Caki2 (cell line): ENCODE measurements at regions not wholly inside any gene's neighbourhood (a gene's known extent, or its start where the extent isn't known, plus 50 kb on each side); places are given as distances from the start of the nearest gene placed in this dataset.
A peak's percentile ranks its signal among the peaks of the same experiment; 100 is the strongest.
"Not testable (repeated sequence)": the region's sequence is repeated elsewhere in the genome, so short reads cannot be mapped to it uniquely, and the experiment has no call there.

Source experiments
- DNase-seq: peaks from one replicate; pipeline ENCODE4 v3.0.0-alpha.2; 2015; ENCODE audit warnings: low read depth
- in situ Hi-C: cut with HindIII; loops from 2 replicates; pipeline ENCODE4 v1.10.0; 2016; ENCODE audit warnings: low sequenced_read_pairs, low pct_unique_long_range_greater_than_20kb, mixed read lengths

- DNase-seq = peak; percentile 37
- in situ Hi-C loops = no loop called here
Measured at GRCh38 chr3:74267588-74268184, 346.8 kb downstream of the CNTN3 start.

GRCh38 chr3:74267131-74267530, 347.3 kb downstream of the CNTN3 start:
- in situ Hi-C loops = no loop called here
- DNase-seq = no peak

- in situ Hi-C loops = no loop called here
Measured at GRCh38 chr3:74265069-74265468, 349.4 kb downstream of the CNTN3 start.

GRCh38 chr3:74263031-74263430, 351.4 kb downstream of the CNTN3 start:
- DNase-seq = no peak
- in situ Hi-C loops = no loop called here

More at GRCh38 chr3:74265069-74265468, 349.4 kb downstream of the CNTN3 start:
- no peak for DNase-seq

- DNase-seq = no peak
- in situ Hi-C loops = no loop called here
Measured at GRCh38 chr3:74233091-74233490, 381.4 kb downstream of the CNTN3 start.

- in situ Hi-C loops = no loop called here
- DNase-seq = no peak
Measured at GRCh38 chr3:74217467-74217866, 397.0 kb downstream of the CNTN3 start.

- in situ Hi-C loops = no loop called here
Measured at GRCh38 chr3:74214286-74214685, 400.2 kb downstream of the CNTN3 start.

GRCh38 chr3:74210739-74211138, 403.7 kb downstream of the CNTN3 start:
- DNase-seq = no peak
- in situ Hi-C loops = no loop called here

More at GRCh38 chr3:74214286-74214685, 400.2 kb downstream of the CNTN3 start:
- no peak for DNase-seq

- DNase-seq = no peak
- in situ Hi-C loops = no loop called here
Measured at GRCh38 chr3:74200952-74201351, 413.5 kb downstream of the CNTN3 start.

GRCh38 chr3:74178664-74179063, 435.8 kb downstream of the CNTN3 start:
- in situ Hi-C loops, DNase-seq: not testable (repeated sequence)

GRCh38 chr3:74173090-74173489, 441.4 kb downstream of the CNTN3 start:
- in situ Hi-C loops = no loop called here
- DNase-seq = no peak

GRCh38 chr3:74167926-74168325, 446.5 kb downstream of the CNTN3 start:
- DNase-seq = no peak

GRCh38 chr3:74165211-74165610, 449.2 kb downstream of the CNTN3 start:
- in situ Hi-C loops = no loop called here
- DNase-seq = no peak

More at GRCh38 chr3:74167926-74168325, 446.5 kb downstream of the CNTN3 start:
- in situ Hi-C loops = no loop called here

GRCh38 chr3:74149466-74149865, 465.0 kb downstream of the CNTN3 start:
- in situ Hi-C loops = no loop called here
- DNase-seq = no peak

- in situ Hi-C loops = no loop called here
- no peak for DNase-seq
Measured at GRCh38 chr3:74145277-74145676, 469.2 kb downstream of the CNTN3 start.

- no peak for DNase-seq
- in situ Hi-C loops = no loop called here
Measured at GRCh38 chr3:74139648-74140047, 474.8 kb downstream of the CNTN3 start.

- in situ Hi-C loops = no loop called here
Measured at GRCh38 chr3:74137790-74138189, 476.7 kb downstream of the CNTN3 start.

GRCh38 chr3:74135808-74136207, 478.7 kb downstream of the CNTN3 start:
- DNase-seq = no peak
- in situ Hi-C loops = no loop called here

More at GRCh38 chr3:74137790-74138189, 476.7 kb downstream of the CNTN3 start:
- no peak for DNase-seq

GRCh38 chr3:74134831-74135230, 479.6 kb downstream of the CNTN3 start:
- no peak for DNase-seq
- in situ Hi-C loops = no loop called here

- in situ Hi-C loops, DNase-seq: not testable (repeated sequence)
Measured at GRCh38 chr3:74131546-74132328, 482.7 kb downstream of the CNTN3 start.
